Left renal cortex interstitium (tissue), 4 donors: ENCODE measurements at regions not wholly inside any gene's neighbourhood (a gene's known extent, or its start where the extent isn't known, plus 50 kb on each side); places are given as distances from the start of the nearest gene placed in this dataset.

Experiments
- DNase-seq, 4 donors: peaks; one replicate each; pipeline ENCODE4 v3.0.0-alpha.2; 2013; ENCODE audit warnings: low read depth in 4 of 4, low spot score in 2 of 4, missing footprints in 1 of 4

GRCh38 chr12:12015073-12015685, 55.6 kb upstream of the BCL2L14 start:
- no peak for DNase-seq

- no peak for DNase-seq
Observed at GRCh38 chr12:12016284-12017100, 54.2 kb upstream of the BCL2L14 start.

- no peak for DNase-seq
Observed at GRCh38 chr12:12017135-12017581, 53.6 kb upstream of the BCL2L14 start.

GRCh38 chr12:12017798-12018197, 52.9 kb upstream of the BCL2L14 start:
- no peak for DNase-seq

- no peak for DNase-seq
Observed at GRCh38 chr12:12018454-12018853, 52.3 kb upstream of the BCL2L14 start.

- DNase-seq: no peak
Observed at GRCh38 chr12:12019881-12020280, 50.9 kb upstream of the BCL2L14 start.

DNA sequence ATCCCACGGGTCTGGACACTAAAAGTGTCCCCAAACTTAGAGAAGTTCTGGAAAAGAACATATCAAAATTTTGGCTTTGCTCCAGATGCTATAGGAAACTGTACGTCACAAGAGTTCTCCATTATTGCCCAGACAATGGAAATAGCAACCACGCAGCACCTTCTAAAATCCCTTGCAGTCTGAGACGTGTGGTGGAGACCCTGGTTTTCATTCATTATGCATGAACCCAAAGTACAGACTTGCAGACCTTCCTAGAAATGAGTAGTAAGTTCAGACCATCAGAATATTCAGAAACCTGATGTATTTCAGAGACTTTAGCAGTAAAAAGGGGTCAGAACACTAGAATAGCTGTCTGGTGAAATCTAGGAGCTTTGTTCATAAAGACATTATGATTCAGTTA, 50.0 kb upstream of the BCL2L14 start:
- DNase-seq: no peak
